ENCODE measurements at regions not wholly inside any gene's neighbourhood (a gene's known extent, or its start where the extent isn't known, plus 50 kb on each side); places are given as distances from the start of the nearest gene placed in this dataset.

DNA sequence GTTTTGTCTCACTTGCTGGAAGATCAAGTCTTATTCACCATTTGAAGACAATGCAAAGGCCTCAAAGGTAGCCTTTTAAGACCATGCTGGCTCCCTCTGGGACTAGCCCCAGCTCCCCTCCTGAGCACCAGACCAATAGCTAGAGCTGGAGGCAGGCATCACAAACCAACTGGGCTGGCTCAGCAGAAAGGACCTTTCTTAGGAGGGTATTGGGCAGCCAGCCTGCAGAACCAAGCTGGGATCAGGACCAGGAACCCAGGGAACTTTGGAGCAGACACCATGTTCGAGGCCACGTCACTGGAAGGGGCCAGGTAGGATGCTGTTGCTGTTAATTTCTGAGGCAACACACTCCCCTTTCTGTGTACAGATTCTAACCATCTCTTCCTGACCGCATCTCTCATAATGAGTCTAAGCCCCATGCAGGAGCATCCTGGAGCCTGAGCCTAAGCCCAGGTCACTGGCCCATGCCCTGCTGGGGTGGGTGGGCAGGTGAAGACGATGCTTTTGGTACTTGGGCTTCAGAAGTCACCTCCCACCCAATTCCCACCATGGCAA is 81.4 kb upstream of the KLF13 start:
- no peak for DNase-seq (ENCODE audit: low spot score)

DNA sequence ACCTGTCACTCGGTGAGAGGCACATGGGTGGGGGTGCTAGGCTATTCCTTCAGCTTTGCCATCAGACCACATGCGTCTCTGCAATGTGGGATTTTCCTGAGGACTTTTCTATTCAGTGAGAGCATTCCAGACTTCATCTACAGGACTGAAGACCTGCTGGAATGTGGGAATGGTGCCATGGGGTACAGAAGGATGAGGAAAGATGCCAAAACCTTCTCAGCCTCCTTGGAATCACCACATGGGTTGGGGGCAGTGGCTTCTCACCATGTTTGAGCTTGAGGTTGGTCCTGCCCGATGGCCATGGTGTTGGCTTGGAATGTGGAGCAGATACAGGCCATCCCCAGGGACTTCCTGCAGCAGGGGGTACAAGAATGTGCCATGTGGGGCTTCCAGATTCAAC is 80.9 kb upstream of the KLF13 start:
- no peak for DNase-seq (ENCODE audit: low spot score)

GRCh38 chr15:31247404-31247803 is 79.2 kb upstream of the KLF13 start:
- no peak for DNase-seq (ENCODE audit: low spot score)

- DNase-seq (ENCODE audit: low spot score): no peak
These were observed 78.4 kb upstream of the KLF13 start for GRCh38 chr15:31248263-31248662.

DNA sequence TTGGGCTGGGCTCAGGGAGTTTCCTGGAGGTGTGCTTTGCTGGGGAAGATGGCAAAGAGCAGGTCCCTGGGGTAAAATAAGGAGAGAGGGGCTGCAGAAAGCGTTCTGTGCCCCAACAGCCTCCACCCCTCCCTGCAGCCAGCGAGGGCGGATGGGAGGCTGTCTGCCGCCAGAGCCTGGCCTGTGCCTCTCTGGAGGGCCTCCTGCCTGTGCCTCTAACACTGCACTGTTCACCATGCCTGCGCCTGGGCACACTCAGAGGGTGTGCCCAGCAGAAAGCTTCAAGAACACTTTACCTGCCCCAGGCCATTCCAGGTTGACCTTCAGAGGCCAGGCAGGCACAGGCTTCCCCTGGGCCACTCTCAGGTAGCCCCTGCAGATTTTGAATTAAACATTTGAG is 77.7 kb upstream of the KLF13 start:
- DNase-seq (ENCODE audit: low spot score): no peak

GRCh38 chr15:31250033-31250432 is 76.6 kb upstream of the KLF13 start:
- DNase-seq (ENCODE audit: low spot score): no peak

DNA sequence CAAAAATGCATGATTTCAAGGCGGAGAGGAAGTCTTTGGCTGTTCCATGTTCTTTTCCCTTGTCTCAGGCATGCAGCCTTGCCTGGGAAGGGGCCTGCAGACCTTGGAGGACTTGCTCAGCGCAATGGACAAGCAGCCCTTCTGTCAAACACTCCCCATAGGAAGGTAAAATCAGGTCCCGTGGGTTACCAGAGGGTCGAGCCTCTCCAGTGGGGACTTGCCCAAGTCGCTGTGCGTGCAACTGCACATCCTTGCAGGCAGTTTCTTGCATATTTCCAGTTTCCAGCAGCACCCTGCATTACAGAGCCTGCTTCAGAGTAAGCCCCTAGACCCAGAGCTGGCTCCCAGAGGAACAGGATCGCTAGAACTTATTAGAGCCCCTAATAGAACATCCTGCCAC is 75.5 kb upstream of the KLF13 start:
- no peak for DNase-seq (ENCODE audit: low spot score)

DNA sequence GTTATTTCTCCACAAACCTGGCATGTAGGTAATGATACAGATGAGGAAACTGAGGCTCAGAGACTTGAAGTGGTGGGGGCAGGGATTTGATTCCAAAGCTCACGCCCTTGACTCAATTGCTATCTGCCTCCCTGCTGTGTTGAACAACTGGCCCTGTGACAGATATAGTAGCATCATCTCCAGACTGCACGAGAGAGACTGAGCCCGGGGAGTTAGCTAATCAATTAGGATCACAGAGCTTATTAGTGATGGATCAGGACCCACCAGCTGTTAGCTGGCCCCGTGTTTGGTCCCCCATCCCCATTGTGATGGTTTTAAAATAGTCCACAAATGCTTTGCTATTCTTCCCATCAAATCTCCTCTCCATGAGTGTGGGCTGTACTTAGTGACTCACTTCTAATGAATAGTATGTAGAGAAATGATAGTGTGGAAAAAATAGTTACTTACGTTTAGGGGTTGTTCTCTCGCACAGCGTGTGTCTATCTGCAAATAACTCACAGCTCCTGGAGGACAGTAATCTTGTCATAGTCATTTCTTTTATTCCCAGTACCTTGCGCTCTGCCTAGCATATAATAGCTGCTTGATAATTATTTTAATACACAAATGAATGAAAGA is 74.4 kb upstream of the KLF13 start:
- DNase-seq (ENCODE audit: low spot score): no peak

DNA sequence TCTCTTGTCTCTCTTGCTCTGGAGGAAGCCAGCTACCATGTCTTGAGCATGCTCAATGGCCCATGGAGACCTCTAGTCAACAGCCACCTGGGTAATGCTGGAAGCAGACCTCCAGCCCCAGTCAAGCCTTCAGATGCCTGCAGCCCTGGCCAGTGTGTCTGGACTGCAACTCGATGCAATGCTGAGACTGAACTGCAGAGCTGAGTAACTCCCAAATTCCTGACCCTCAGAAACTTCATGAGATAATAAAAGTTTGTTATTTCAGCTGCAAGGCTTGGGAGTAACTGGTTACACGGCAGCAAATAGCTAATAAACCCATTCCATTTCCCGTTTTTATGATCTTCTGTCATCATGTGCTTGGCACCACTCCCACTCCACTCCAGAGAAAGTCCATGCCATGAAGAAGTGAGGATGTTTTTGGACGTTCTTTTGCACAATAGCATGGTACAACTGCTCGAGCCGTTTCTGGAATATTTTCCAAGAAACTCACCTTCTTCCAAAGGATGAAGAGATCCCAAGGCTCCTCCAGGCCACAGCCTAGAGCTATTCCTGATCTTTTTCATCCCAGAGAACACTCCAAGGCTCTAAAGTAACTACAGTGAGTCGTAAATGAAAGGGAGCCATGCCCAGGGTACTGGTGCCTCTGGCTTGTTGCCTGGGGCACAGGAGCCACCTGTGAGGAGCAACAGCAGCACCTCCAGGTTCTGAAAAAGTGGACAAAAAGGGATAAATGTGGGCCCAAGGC is 72.0 kb upstream of the KLF13 start:
- no peak for DNase-seq (ENCODE audit: low spot score)

- no peak for DNase-seq (ENCODE audit: low spot score)
These were observed 71.5 kb upstream of the KLF13 start for GRCh38 chr15:31255176-31255510.

DNA sequence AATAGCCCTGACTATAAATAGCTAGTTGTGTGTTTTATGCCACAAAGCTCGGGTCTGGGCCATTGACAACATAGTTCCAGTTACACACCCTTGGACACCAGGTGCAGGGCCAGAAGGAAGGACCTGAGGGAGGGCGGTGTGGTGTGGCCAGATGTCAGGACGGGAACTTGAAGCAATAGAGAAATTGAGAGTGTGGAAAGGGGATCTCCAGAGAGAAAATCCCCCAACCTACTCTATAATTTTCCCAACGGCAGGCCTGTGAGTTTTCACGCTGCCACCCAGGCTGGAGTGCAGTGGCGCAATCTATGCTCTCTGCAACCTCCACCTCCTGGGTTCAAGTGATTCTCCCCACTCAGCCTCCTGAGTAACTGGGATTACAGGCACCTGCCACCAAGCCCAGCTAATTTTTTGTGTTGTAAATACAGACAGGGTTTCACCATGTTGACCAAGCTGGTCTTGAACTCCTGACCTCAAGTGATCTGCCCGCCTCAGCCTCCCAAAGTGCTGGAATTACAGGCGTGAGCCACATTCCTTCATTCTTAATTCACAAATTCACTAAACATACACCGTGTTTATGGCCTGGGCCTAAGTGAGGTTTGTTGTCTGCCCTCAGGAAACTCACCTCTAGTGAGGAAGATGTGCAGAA is 70.8 kb upstream of the KLF13 start:
- DNase-seq (ENCODE audit: low spot score): no peak

- no peak for DNase-seq (ENCODE audit: low spot score)
These were observed 70.0 kb upstream of the KLF13 start for GRCh38 chr15:31256378-31257265.

GRCh38 chr15:31257286-31257685 is 69.3 kb upstream of the KLF13 start:
- DNase-seq (ENCODE audit: low spot score): no peak

GRCh38 chr15:31258260-31258659 is 68.4 kb upstream of the KLF13 start:
- DNase-seq (ENCODE audit: low spot score): no peak

- no peak for DNase-seq (ENCODE audit: low spot score)
These were observed 66.9 kb upstream of the KLF13 start for GRCh38 chr15:31259562-31260252.

DNA sequence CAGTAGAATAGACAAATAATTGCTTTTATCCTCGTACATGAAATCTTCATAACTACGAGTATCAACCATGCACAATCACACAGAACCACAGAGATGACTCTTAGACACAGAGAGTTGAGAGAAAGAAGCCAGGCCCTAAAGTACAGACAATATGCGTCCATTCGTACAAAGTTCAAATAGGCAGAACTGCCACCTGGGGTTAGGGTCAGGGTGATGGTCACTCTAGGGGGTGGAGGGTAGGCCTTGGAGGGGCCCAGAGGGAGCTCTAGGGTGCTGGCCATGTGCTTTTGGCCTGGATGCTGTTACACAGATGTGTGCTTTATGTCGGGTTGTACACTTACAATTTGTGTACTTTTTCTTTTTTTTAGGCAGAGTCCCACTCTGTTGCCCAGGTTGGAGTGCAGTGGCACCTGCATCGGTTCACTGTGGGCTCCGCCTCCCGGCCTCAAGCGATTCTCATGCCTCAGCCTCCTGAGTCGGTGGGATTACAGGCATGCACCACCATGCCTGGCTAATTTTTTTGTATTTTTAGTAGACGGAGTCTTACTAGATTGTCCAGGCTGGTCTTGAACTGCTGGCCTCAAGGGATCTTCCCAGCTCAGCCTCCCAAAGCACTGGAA is 65.9 kb upstream of the KLF13 start:
- no peak for DNase-seq (ENCODE audit: low spot score)

DNA sequence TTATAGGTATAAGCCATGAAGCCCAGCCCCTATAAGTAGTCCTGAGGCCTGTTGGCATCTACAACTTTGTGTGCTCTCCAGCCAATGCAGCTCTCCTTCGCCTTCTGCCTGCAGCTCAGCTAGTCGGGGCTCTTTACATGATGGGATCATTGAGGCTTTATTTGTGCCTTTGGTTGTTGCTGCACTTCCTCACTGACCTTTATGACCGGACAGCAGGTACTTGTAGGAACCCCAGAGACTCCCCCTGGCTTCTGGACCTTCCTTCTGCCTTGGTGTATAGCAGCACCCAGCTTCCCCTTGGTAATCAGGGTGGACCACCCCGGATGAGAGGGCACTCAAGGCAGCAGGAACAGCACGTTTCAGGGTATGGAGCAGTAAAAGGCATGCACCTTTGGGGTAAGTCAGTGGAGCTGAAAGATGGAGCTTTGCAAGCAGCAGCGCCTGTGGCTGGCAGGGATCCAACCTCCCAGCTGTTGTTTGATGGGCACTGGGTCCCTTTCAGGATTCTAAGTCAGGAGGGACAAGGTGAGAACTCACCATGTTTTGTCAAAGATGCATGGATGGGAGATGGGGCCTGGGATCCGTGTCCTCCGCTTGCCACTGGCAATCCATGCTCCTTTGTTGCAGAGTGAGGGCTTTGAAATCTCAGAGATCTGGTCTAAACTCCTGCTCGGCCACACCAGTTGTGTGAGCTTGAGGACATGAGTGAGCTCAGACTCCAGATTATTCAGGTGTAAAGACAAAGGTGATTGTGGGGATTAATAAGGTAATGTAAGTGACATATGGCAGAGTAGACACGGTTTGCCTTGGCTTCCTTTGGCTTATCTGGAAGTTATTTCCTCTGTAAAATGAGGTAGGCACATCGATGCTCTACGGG is 65.1 kb upstream of the KLF13 start:
- DNase-seq (ENCODE audit: low spot score): no peak

- DNase-seq (ENCODE audit: low spot score): no peak
These were observed 64.5 kb upstream of the KLF13 start for GRCh38 chr15:31262143-31262530.

- DNase-seq (ENCODE audit: low spot score): peak; percentile 58
These were observed 63.5 kb upstream of the KLF13 start for GRCh38 chr15:31262901-31263671.

All from globus pallidus (tissue), 1 donor.